A549 (cell line): ENCODE measurements at regions not wholly inside any gene's neighbourhood (a gene's known extent, or its start where the extent isn't known, plus 50 kb on each side); places are given as distances from the start of the nearest gene placed in this dataset.

Experiments used
- ATAC-seq, 2 experiments: fragments of 200-7000 bp in 1 of 2; fragments of >200 bp in 1 of 2; cut with Nextera tagmentation in 1 of 2; cut with Tn5 transposase in 1 of 2; 3 replicates each; pipeline versions ENCODE4 v1.8.0 to v1.9.1; 2018 to 2020; ENCODE audit warnings: mild to moderate bottlenecking in 1 of 2, moderate library complexity in 1 of 2
- CTCF ChIA-PET: fragments of 300-600 bp; sonication (Branson Sonifier 250); formaldehyde crosslinking; extraction: SDS; loops from one replicate; lab custom pipeline; 2021; ENCODE audit warnings: antibody characterized with exemption, inconsistent platforms; lab: Yijun Ruan, JAX
- POLR2A ChIA-PET: fragments of 350-600 bp; formaldehyde crosslinking; extraction: SDS; loops from one replicate; lab custom pipeline; 2021; ENCODE audit warnings: antibody characterized with exemption, inconsistent platforms; lab: Yijun Ruan, JAX
- DNase-seq, 2 experiments: peaks; one replicate each; pipeline versions ENCODE4 v3.0.0 to v3.0.0-alpha.2; 2011 to 2016; ENCODE audit warnings: low read depth in 1 of 2, low spot score in 1 of 2
- FAIRE-seq: peaks from 2 replicates; lab custom pipeline; 2011; peaks lifted over from hg19 to GRCh38; lab: Jason Lieb, UNC
- H3K27ac ChIP-seq, 2 experiments: fragments of >200 bp; sonication (Bioruptor Twin); formaldehyde crosslinking; 3 replicates each; pipeline ENCODE4 v1.5.1; 2016 to 2017
- H3K4me1 ChIP-seq: fragments of >200 bp; sonication (Bioruptor Twin); formaldehyde crosslinking; 3 replicates; pipeline ENCODE4 v1.6.1; 2016
- H3K4me2 ChIP-seq: fragments of >200 bp; sonication (Bioruptor Twin); formaldehyde crosslinking; 3 replicates; pipeline ENCODE4 v1.6.1; 2016
- H3K4me3 ChIP-seq: fragments of >200 bp; sonication (Bioruptor Twin); formaldehyde crosslinking; 3 replicates; pipeline ENCODE4 v1.5.1; 2016
- H3K9me3 ChIP-seq: fragments of >200 bp; sonication (Bioruptor Twin); formaldehyde crosslinking; 3 replicates; pipeline ENCODE4 v1.6.1; 2016
- EHMT2 ChIP-seq: fragments of 200-600 bp; sonication (generic); IDR thresholded peaks from 2 replicates; pipeline ENCODE4 v1.6.1; 2016; ENCODE audit warnings: antibody characterized with exemption, low read depth, mild to moderate bottlenecking, moderate library complexity
- FOXS1 ChIP-seq: fragments of 250-450 bp; sonication (Bioruptor Pico); IDR thresholded peaks from 2 replicates; pipeline ENCODE4 v1.5.0; 2020; ENCODE audit warnings: mild to moderate bottlenecking, moderate library complexity
- HDAC2 ChIP-seq: fragments of 200-600 bp; sonication (generic); IDR thresholded peaks from 2 replicates; pipeline ENCODE4 v1.6.1; 2016
- HOXB13 ChIP-seq: fragments of 250-450 bp; sonication (Bioruptor Pico); IDR thresholded peaks from 2 replicates; pipeline ENCODE4 v1.5.0; 2020; ENCODE audit warnings: low read depth, mild to moderate bottlenecking, moderate library complexity
- KDM1A ChIP-seq: fragments of 200-600 bp; sonication (generic); IDR thresholded peaks from 2 replicates; pipeline ENCODE4 v1.6.1; 2016; ENCODE audit warnings: low read depth, mild to moderate bottlenecking
- MAZ ChIP-seq: fragments of 150-350 bp; IDR thresholded peaks from 2 replicates; pipeline ENCODE4 v1.6.1; 2014; ENCODE audit warnings: antibody characterized with exemption, low read depth, low read length, borderline replicate concordance
- NPAS2 ChIP-seq: fragments of 250-450 bp; sonication (Bioruptor Pico); IDR thresholded peaks from 2 replicates; pipeline ENCODE4 v1.8.0; 2022; ENCODE audit warnings: mild to moderate bottlenecking, moderate library complexity, borderline replicate concordance
- POLR2A ChIP-seq: IDR thresholded peaks from 2 replicates; pipeline ENCODE4 v1.6.1; 2012; ENCODE audit warnings: mild to moderate bottlenecking, low read length
- POLR2AphosphoS2 ChIP-seq: conservative IDR thresholded peaks from 2 replicates; pipeline ENCODE4 v1.6.1; 2012; ENCODE audit warnings: low read length, improper control_type of control experiment, inconsistent platforms
- RAD21 ChIP-seq, 2 experiments: fragments of >200 bp in 1 of 2; sonication (Bioruptor Twin) in 1 of 2; formaldehyde crosslinking in 1 of 2; IDR thresholded peaks in 1 of 2; conservative IDR thresholded peaks in 1 of 2; 2 replicates in 1 of 2; 3 replicates in 1 of 2; pipeline ENCODE4 v1.6.1; 2012 to 2018; ENCODE audit warnings: inconsistent platforms in 1 of 2
- RFX5 ChIP-seq: fragments of 450-650 bp; IDR thresholded peaks from 2 replicates; pipeline ENCODE4 v1.7.1; 2014; ENCODE audit warnings: antibody characterized with exemption, mild to moderate bottlenecking, moderate library complexity
- SMC3 ChIP-seq: fragments of >200 bp; sonication (Bioruptor Twin); formaldehyde crosslinking; IDR thresholded peaks from 3 replicates; pipeline ENCODE4 v1.6.1; 2018; ENCODE audit warnings: inconsistent platforms
- ZC3H11A ChIP-seq: fragments of 450-650 bp; IDR thresholded peaks from 2 replicates; pipeline ENCODE4 v1.6.1; 2014; ENCODE audit warnings: antibody characterized with exemption, mild to moderate bottlenecking
- ZSCAN20 ChIP-seq: fragments of 250-450 bp; sonication (Bioruptor Pico); IDR thresholded peaks from 2 replicates; pipeline ENCODE4 v1.8.0; 2022; ENCODE audit warnings: mild to moderate bottlenecking, moderate library complexity
- WGBS: methylation state at CpG from one replicate; pipeline ENCODE4 v1.1.6; 2017; ENCODE audit errors: missing lambda C conversion rate; 5-methylcytosine and 5-hydroxymethylcytosine counted together
- TF ChIP-seq, protein P1 (sequence below): fragments of 250-450 bp; sonication (Bioruptor Pico); IDR thresholded peaks from 2 replicates; pipeline ENCODE4 v1.5.0; 2021; ENCODE audit warnings: mild to moderate bottlenecking, moderate library complexity, borderline replicate concordance
- TF ChIP-seq, protein P2 (sequence below): IDR thresholded peaks from 2 replicates; pipeline ENCODE4 v1.6.1; 2012
- TF ChIP-seq, protein P3 (sequence below): fragments of 200-600 bp; sonication (generic); IDR thresholded peaks from 2 replicates; pipeline ENCODE4 v1.6.1; 2016; ENCODE audit warnings: antibody characterized with exemption, mild to moderate bottlenecking, moderate library complexity
- TF ChIP-seq, protein P4 (sequence below): fragments of >200 bp; sonication (Bioruptor Twin); formaldehyde crosslinking; IDR thresholded peaks from 3 replicates; pipeline ENCODE4 v1.5.1; 2016
- TF ChIP-seq, protein P5 (sequence below): fragments of >200 bp; sonication (Bioruptor Twin); formaldehyde crosslinking; IDR thresholded peaks from 3 replicates; pipeline ENCODE4 v1.6.1; 2016
- TF ChIP-seq, protein P6 (sequence below): fragments of 250-450 bp; sonication (Bioruptor Pico); IDR thresholded peaks from 2 replicates; pipeline ENCODE4 v1.5.0; 2020; ENCODE audit warnings: low read depth, mild to moderate bottlenecking, moderate library complexity
- TF ChIP-seq, protein P7 (sequence below): IDR thresholded peaks from 2 replicates; pipeline ENCODE4 v1.6.1; 2012

DNA sequence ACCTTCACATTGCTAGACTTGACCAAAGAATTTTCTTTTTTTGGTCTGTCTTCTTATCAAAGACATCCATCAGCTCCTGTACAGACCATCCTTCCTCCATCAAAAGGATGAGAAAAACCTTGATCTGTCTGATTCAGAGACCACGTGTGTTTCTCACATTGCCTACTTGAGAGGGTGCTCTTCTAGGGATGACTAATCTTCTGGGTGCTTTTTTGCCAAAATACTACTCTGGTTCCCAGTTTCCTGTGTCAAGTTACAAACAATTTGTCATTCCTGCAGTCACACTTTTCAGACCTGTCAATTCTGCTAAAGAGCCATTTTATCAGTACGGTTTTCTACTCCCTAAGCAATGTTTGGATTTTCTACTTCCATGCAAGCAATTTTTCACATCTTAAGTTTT, 492.2 kb downstream of the CDH11 start:
- TF ChIP-seq MAZ (no peak), POLR2A (no peak)
- H3K4me2 ChIP-seq, result no peak overlapping the region
- WGBS, result 16% methylated on average over 2 of the region's 2 CpGs
- FAIRE-seq (no peak), DNase-seq (no peak), ATAC-seq (no peak)
- H3K27ac ChIP-seq, result no peak overlapping the region
- no peaks in the 10 kb centered on the region for H3K4me1 ChIP-seq
- H3K9me3 ChIP-seq, result no peaks in the 10 kb centered on the region
- ChIA-PET POLR2A (no interaction called here), CTCF (no interaction called here)
- no peak overlapping the region for H3K4me3 ChIP-seq

DNA sequence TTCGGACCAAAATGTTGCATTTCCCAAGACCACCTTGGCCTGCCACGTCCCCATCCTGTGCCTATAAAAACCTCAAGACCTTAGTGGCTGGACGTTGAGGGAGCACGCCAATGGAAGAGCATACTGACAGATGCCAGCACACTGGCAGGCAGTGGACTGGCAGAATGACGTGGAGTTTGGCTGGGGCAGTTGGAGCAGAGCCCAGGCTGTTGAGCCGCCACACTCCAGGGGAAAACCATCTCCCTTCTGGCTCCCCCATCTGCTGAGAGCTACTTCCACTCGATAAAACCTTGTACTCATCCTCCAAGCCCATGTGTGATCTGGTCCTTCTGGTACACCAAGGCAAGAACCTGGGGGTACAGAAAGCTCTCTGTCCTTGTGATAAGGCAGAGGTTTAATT, 494.1 kb downstream of the CDH11 start:
- no peak overlapping the region for H3K27ac ChIP-seq
- H3K4me1 ChIP-seq, result no peaks in the 10 kb centered on the region
- 8% methylated on average over 6 of the region's 7 CpGs for WGBS
- H3K9me3 ChIP-seq, result no peaks in the 10 kb centered on the region
- no peak for TF ChIP-seq ZC3H11A
- TF ChIP-seq HOXB13, result no peak
- TF ChIP-seq HDAC2, result no peak
- TF ChIP-seq FOXS1, result no peak
- TF ChIP-seq, protein P1, sequence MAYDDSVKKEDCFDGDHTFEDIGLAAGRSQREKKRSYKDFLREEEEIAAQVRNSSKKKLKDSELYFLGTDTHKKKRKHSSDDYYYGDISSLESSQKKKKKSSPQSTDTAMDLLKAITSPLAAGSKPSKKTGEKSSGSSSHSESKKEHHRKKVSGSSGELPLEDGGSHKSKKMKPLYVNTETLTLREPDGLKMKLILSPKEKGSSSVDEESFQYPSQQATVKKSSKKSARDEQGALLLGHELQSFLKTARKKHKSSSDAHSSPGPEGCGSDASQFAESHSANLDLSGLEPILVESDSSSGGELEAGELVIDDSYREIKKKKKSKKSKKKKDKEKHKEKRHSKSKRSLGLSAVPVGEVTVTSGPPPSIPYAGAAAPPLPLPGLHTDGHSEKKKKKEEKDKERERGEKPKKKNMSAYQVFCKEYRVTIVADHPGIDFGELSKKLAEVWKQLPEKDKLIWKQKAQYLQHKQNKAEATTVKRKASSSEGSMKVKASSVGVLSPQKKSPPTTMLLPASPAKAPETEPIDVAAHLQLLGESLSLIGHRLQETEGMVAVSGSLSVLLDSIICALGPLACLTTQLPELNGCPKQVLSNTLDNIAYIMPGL (CRISPR knock-in tag), result no peak
- TF ChIP-seq, protein P2, sequence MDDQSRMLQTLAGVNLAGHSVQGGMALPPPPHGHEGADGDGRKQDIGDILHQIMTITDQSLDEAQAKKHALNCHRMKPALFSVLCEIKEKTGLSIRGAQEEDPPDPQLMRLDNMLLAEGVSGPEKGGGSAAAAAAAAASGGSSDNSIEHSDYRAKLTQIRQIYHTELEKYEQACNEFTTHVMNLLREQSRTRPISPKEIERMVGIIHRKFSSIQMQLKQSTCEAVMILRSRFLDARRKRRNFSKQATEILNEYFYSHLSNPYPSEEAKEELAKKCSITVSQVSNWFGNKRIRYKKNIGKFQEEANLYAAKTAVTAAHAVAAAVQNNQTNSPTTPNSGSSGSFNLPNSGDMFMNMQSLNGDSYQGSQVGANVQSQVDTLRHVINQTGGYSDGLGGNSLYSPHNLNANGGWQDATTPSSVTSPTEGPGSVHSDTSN, result no peak
- TF ChIP-seq, protein P3, sequence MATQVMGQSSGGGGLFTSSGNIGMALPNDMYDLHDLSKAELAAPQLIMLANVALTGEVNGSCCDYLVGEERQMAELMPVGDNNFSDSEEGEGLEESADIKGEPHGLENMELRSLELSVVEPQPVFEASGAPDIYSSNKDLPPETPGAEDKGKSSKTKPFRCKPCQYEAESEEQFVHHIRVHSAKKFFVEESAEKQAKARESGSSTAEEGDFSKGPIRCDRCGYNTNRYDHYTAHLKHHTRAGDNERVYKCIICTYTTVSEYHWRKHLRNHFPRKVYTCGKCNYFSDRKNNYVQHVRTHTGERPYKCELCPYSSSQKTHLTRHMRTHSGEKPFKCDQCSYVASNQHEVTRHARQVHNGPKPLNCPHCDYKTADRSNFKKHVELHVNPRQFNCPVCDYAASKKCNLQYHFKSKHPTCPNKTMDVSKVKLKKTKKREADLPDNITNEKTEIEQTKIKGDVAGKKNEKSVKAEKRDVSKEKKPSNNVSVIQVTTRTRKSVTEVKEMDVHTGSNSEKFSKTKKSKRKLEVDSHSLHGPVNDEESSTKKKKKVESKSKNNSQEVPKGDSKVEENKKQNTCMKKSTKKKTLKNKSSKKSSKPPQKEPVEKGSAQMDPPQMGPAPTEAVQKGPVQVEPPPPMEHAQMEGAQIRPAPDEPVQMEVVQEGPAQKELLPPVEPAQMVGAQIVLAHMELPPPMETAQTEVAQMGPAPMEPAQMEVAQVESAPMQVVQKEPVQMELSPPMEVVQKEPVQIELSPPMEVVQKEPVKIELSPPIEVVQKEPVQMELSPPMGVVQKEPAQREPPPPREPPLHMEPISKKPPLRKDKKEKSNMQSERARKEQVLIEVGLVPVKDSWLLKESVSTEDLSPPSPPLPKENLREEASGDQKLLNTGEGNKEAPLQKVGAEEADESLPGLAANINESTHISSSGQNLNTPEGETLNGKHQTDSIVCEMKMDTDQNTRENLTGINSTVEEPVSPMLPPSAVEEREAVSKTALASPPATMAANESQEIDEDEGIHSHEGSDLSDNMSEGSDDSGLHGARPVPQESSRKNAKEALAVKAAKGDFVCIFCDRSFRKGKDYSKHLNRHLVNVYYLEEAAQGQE, result no peak
- no peak for TF ChIP-seq RAD21 (conservative IDR thresholded peaks at IDR 0.05 in 1 of 2, IDR thresholded peaks at IDR 0.05 in 1 of 2)
- no peak for TF ChIP-seq POLR2AphosphoS2
- TF ChIP-seq ZSCAN20 (CRISPR knock-in tag), result no peak
- TF ChIP-seq EHMT2, result no peak
- no peak for TF ChIP-seq SMC3
- no peak for TF ChIP-seq KDM1A
- TF ChIP-seq, protein P4, sequence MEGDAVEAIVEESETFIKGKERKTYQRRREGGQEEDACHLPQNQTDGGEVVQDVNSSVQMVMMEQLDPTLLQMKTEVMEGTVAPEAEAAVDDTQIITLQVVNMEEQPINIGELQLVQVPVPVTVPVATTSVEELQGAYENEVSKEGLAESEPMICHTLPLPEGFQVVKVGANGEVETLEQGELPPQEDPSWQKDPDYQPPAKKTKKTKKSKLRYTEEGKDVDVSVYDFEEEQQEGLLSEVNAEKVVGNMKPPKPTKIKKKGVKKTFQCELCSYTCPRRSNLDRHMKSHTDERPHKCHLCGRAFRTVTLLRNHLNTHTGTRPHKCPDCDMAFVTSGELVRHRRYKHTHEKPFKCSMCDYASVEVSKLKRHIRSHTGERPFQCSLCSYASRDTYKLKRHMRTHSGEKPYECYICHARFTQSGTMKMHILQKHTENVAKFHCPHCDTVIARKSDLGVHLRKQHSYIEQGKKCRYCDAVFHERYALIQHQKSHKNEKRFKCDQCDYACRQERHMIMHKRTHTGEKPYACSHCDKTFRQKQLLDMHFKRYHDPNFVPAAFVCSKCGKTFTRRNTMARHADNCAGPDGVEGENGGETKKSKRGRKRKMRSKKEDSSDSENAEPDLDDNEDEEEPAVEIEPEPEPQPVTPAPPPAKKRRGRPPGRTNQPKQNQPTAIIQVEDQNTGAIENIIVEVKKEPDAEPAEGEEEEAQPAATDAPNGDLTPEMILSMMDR, result no peak
- TF ChIP-seq, protein P5, sequence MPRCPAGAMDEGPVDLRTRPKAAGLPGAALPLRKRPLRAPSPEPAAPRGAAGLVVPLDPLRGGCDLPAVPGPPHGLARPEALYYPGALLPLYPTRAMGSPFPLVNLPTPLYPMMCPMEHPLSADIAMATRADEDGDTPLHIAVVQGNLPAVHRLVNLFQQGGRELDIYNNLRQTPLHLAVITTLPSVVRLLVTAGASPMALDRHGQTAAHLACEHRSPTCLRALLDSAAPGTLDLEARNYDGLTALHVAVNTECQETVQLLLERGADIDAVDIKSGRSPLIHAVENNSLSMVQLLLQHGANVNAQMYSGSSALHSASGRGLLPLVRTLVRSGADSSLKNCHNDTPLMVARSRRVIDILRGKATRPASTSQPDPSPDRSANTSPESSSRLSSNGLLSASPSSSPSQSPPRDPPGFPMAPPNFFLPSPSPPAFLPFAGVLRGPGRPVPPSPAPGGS, result no peak
- no peak for TF ChIP-seq NPAS2
- TF ChIP-seq, protein P6, sequence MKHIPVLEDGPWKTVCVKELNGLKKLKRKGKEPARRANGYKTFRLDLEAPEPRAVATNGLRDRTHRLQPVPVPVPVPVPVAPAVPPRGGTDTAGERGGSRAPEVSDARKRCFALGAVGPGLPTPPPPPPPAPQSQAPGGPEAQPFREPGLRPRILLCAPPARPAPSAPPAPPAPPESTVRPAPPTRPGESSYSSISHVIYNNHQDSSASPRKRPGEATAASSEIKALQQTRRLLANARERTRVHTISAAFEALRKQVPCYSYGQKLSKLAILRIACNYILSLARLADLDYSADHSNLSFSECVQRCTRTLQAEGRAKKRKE, result no peak
- TF ChIP-seq, protein P7, sequence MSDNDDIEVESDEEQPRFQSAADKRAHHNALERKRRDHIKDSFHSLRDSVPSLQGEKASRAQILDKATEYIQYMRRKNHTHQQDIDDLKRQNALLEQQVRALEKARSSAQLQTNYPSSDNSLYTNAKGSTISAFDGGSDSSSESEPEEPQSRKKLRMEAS, result no peak
- no peak for TF ChIP-seq RFX5
- ChIA-PET POLR2A (no interaction called here), CTCF (interaction anchor here (1.2 kb wide), 1 partner anchor 14 kb away, joined by 3 read pairs; no protein-coding TSS in a partner anchor)
- FAIRE-seq (no peak), ATAC-seq (no peak), DNase-seq (no peak)
- H3K4me3 ChIP-seq, result no peak overlapping the region
- no peak overlapping the region for H3K4me2 ChIP-seq
